BJ (cell line): ENCODE measurements at regions not wholly inside any gene's neighbourhood (a gene's known extent, or its start where the extent isn't known, plus 50 kb on each side); places are given as distances from the start of the nearest gene placed in this dataset.

Experiments used
- CTCF ChIA-PET: fragments of 350-600 bp; formaldehyde crosslinking; extraction: SDS; loops from one replicate; lab custom pipeline; 2021; ENCODE audit warnings: antibody characterized with exemption, inconsistent platforms; lab: Yijun Ruan, JAX
- POLR2A ChIA-PET: fragments of 300-600 bp; sonication (Branson Sonifier 250); formaldehyde crosslinking; extraction: SDS; loops from one replicate; lab custom pipeline; 2021; ENCODE audit warnings: antibody characterized with exemption; lab: Charles Lee
- DNase-seq: peaks from one replicate; pipeline ENCODE4 v3.0.0-alpha.2; 2011; ENCODE audit warnings: low read depth
- H3K27me3 ChIP-seq: 2 replicates; pipeline ENCODE4 v1.6.0; 2011; ENCODE audit warnings: low read length; ENCODE audit not compliant: control insufficient read depth, insufficient read depth
- H3K36me3 ChIP-seq: 2 replicates; pipeline ENCODE4 v1.5.1; 2011; ENCODE audit warnings: low read length; ENCODE audit not compliant: control insufficient read depth, insufficient read depth
- H3K4me3 ChIP-seq: 2 replicates; pipeline ENCODE4 v1.5.1; 2011; ENCODE audit warnings: low read depth, mild to moderate bottlenecking, control low read depth, low read length
- CTCF ChIP-seq: IDR thresholded peaks from 2 replicates; pipeline ENCODE4 v1.5.1; 2011; ENCODE audit warnings: low read depth, mild to moderate bottlenecking, control low read depth, inconsistent platforms, low read length, moderate library complexity; ENCODE audit not compliant: insufficient read depth

- TF ChIP-seq CTCF, result no peak
- ChIA-PET CTCF (no interaction called here), POLR2A (no interaction called here)
- no peak for DNase-seq
- no peak overlapping the region for H3K4me3 ChIP-seq
- H3K27me3 ChIP-seq, result peaks cover 1% of the 10 kb centered on the region; the same call in 1 of the 2 replicates
- no peaks in the 10 kb centered on the region for H3K36me3 ChIP-seq
Measured at GRCh38 chr11:127157225-127157624, 156.7 kb upstream of the KIRREL3 start.

GRCh38 chr11:127149410-127149809, 148.8 kb upstream of the KIRREL3 start:
- POLR2A ChIA-PET, result no interaction called here
- CTCF ChIA-PET, result no interaction called here
- peaks cover 2% of the 10 kb centered on the region; the same call in 1 of the 2 replicates for H3K27me3 ChIP-seq
- H3K36me3 ChIP-seq, result no peaks in the 10 kb centered on the region
- no peak for TF ChIP-seq CTCF
- H3K4me3 ChIP-seq, result no peak overlapping the region
- DNase-seq, result no peak

- no peak for DNase-seq
- ChIA-PET CTCF (interaction anchor here (1.5 kb wide), 1 partner anchor 9 kb away, joined by 4 read pairs; no protein-coding TSS in a partner anchor), POLR2A (no interaction called here)
- Histone ChIP-seq H3K36me3 (no peaks in the 10 kb centered on the region), H3K4me3 (no peak overlapping the region), H3K27me3 (peaks cover 6% of the 10 kb centered on the region)
- TF ChIP-seq CTCF, result no peak
Measured at GRCh38 chr11:127143251-127143650, 142.7 kb upstream of the KIRREL3 start.

- H3K4me3 ChIP-seq, result no peak overlapping the region
- no peak for DNase-seq
- peaks cover 8% of the 10 kb centered on the region for H3K27me3 ChIP-seq
- no peaks in the 10 kb centered on the region for H3K36me3 ChIP-seq
- POLR2A ChIA-PET, result no interaction called here
- no peak for TF ChIP-seq CTCF
- CTCF ChIA-PET, result no interaction called here
Measured at GRCh38 chr11:127138613-127139012, 138.0 kb upstream of the KIRREL3 start.

- ChIA-PET POLR2A (no interaction called here), CTCF (no interaction called here)
- no peak for DNase-seq
- peaks cover 8% of the 10 kb centered on the region for H3K27me3 ChIP-seq
- no peak for TF ChIP-seq CTCF
- H3K4me3 ChIP-seq, result no peak overlapping the region
- no peaks in the 10 kb centered on the region for H3K36me3 ChIP-seq
Measured at GRCh38 chr11:127137771-127138280, 137.3 kb upstream of the KIRREL3 start.
